GM18909 (cell line): ENCODE measurements at regions not wholly inside any gene's neighbourhood (a gene's known extent, or its start where the extent isn't known, plus 50 kb on each side); places are given as distances from the start of the nearest gene placed in this dataset.
A peak's percentile ranks its signal among the peaks of the same experiment; 100 is the strongest.
"Not testable (repeated sequence)": the region's sequence is repeated elsewhere in the genome, so short reads cannot be mapped to it uniquely, and the experiment has no call there.

Source experiments
- ATAC-seq: cut with Tn5 transposase; IDR thresholded peaks from one replicate; pipeline ENCODE4 v1.9.1; 2021; ENCODE audit warnings: mild to moderate bottlenecking; ENCODE audit not compliant: unreplicated experiment, poor library complexity

DNA sequence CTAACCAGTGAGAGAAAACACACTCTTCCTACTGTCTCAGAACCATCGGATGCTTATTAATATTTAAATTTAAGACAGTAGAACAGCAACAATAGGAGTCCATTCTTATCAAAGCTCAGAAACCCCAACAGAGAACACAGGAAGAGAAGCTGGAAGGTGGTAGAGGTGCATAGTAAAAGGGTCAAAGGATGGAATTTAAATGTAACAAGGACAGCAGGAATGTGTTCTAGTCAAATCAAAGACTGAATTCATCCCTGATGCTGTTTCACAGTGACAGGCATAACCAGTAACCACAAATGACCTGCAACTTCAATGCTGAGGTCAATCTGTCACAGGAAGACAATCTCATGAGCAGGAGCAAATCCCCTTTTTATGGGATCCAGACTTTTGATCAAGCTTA, 1259.7 kb downstream of the XPNPEP1 start:
- no peak for ATAC-seq

- ATAC-seq, result no peak
Observed at GRCh38 chr10:108662975-108663374, 1260.3 kb downstream of the XPNPEP1 start.

GRCh38 chr10:108655057-108655456, 1268.3 kb downstream of the XPNPEP1 start:
- no peak for ATAC-seq

DNA sequence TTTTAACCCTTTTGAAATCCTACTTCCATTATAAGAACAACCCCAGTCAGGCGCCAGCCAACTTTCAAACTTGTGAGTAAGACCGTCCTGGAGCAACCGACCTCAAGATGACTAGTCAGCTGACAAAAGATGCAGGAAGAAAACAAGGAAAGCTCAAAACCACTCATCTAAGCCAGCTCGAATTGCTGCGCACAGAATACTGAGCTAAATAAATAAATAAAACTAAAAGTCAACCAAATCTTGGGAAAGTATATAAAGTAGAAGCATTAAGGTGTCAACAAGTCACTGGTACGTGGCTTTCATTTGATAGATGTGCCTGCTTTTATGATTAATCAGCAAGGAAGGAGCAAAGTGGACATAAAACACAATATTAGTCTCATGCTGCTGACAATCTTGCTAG, 1269.8 kb downstream of the XPNPEP1 start:
- ATAC-seq, result no peak

DNA sequence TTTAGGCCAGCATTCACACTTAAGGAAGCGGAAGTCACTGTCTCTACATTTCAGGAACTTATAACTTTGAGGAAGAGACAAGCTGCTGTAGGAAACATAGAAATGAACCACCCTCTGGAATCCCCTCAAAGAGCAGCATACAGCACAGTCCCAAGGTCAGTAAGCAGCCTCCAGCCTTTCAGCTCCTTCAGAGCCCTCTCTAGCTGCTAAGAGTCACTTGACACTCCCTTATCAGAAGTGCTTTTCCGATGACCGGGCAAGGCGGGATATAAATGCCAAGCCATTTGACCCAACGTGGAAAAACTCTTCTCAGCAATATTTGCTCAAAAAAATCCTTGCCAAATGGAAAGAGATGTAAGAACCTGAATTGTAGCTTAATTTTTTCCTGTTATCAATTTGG, 1284.3 kb downstream of the XPNPEP1 start:
- ATAC-seq, result no peak

DNA sequence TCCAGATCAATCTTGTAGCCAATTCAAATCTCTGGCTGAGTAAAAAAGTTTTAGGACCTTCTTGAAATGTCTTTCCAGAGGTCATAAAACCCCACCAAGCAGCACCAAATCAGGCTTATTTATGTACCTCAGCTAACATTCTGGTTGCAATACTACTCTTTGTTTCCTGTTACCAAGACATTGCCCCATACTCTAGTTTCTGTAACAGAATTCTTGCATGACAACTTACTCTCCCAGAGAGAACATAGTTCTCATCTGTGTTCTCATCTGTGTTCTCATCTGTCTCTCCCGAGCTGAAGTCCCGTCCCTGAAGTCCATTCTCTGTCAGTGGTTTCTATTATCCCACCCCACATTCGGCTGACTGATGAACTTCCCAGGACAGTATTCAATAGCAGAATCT, 1285.1 kb downstream of the XPNPEP1 start:
- no peak for ATAC-seq

DNA sequence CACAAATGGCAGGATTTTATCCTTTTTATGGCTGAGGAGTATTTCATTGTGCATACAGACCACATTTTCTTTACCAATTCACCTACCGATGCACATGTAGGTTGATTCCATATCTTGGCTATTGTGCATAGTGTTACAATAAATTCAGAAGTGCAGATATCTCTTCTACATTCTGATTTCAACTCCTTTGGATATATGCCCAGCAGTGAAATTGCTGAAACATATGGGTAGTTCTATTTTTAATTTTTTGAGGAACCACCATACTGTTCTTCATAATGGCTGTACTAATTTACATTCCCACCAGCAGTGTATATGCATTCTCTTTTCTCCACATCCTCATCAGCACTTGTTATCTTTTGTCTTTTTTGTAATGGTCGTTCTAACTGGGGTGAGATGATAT, 1290.3 kb downstream of the XPNPEP1 start:
- no peak for ATAC-seq

DNA sequence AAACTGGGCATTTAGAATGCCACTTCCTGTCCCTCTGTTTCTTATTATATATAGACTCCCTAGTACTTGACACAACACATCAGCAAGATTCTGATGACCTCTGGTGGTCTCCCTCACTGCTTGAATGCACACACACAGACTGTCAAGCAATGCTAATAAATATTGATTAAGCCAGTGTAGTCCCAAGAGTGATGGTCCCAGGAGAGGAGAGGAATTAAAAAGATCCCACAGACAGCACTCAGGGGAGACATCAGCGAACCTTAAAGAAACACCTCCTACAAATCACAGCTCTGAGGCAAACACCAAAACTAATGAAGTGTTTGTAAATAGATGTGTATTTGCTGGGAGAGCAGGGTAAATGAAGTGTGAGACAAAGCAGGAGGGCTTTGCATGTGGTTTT, 1291.2 kb downstream of the XPNPEP1 start:
- ATAC-seq, result peak; percentile 37

DNA sequence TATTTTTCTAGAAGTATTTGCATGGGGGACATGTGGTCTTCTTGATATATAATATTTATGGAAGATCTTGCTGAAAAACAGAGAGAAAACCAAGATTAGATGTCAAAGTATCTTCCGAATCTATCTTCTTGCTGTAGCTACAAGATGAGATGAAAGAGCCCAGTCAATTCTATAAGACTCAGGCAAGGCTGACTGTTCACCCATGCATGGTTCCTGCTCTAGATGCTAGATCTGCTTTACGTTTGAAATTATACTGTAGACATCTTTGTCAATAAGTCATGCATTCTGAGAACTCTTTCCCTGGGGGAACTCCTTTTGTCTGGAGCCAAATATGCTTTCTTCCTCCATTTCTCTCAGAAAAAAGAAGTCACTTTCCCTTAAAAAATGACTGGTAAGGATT, 1292.0 kb downstream of the XPNPEP1 start:
- ATAC-seq, result peak; percentile 91

DNA sequence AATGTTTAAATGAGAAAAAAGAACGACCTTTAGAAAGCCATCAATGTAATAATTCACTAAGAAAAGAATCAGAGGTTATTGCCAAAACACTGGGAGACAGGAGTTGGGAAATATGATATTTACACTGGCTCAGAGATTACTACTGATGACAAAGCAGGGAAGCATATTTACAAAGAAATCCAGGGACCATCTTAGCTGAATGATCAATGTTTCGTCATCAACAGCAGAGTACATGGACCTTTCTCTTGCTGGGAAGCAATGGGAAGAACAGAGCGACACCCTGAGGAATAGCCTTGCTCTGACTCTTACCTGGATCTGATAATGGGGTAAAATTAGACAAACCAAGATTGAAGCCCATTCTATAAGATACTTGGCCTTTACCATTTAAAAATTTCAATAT, 1293.5 kb downstream of the XPNPEP1 start:
- no peak for ATAC-seq

GRCh38 chr10:108624052-108624451, 1299.3 kb downstream of the XPNPEP1 start:
- no peak for ATAC-seq

GRCh38 chr10:108620821-108621534, 1302.3 kb downstream of the XPNPEP1 start:
- no peak for ATAC-seq

- no peak for ATAC-seq
Observed at GRCh38 chr10:108616559-108617285, 1306.6 kb downstream of the XPNPEP1 start.

GRCh38 chr10:108615576-108616320, 1307.6 kb downstream of the XPNPEP1 start:
- ATAC-seq, result no peak

- ATAC-seq, result no peak
Observed at GRCh38 chr10:108612485-108612884, 1310.8 kb downstream of the XPNPEP1 start.

- ATAC-seq, result no peak
Observed at GRCh38 chr10:108608860-108609259, 1314.5 kb downstream of the XPNPEP1 start.

GRCh38 chr10:108601851-108602250, 1321.5 kb downstream of the XPNPEP1 start:
- ATAC-seq, result no peak

DNA sequence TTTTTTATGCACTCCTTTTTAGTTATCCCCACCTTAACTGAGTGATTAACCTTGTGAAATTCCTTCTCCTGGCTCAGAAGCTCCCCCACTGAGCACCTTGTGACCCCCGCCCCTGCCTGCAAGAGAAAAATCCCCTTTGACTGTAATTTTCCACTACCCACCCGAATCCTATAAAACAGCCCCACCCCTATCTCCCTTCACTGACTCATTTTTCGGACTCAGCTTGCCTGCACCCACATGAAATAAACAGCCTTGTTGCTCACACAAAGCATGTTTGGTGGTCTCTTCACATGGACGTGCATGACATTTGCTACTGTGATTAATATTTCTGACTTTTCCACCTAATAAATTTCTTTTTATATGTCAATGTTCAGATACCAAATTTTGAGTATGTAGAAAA, 1322.8 kb downstream of the XPNPEP1 start:
- not testable (repeated sequence) for ATAC-seq

GRCh38 chr10:108599317-108599716, 1324.0 kb downstream of the XPNPEP1 start:
- not testable (repeated sequence) for ATAC-seq

GRCh38 chr10:108598831-108599230, 1324.5 kb downstream of the XPNPEP1 start:
- ATAC-seq, result no peak

DNA sequence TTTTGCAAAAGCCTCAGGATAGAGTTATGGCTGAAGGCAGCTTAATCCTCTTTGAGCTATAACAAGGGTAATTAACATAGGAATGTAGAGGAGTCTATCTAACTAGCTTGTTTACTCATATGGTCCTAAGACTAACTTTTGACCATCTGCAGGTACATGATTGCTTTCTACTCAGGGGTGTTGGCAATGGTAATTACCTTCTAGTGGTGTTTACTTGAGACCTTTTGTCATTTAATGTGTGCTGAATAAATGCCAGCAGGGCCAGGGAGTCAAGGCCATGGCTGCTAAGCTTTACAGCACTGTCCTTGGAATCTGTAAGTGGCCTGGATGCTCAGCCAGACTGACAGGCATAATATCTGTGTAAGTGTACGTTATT, 1325.0 kb downstream of the XPNPEP1 start:
- no peak for ATAC-seq
